ENCODE measurements at regions not wholly inside any gene's neighbourhood (a gene's known extent, or its start where the extent isn't known, plus 50 kb on each side); places are given as distances from the start of the nearest gene placed in this dataset.

- TF ChIP-seq CTCF (IDR thresholded peaks at IDR 0.05), result no peak
- ChIA-PET CTCF (no interaction called here), POLR2A (no interaction called here)
- no peak overlapping the region for H3K4me3 Mint-ChIP-seq
- intact Hi-C loops (cut with micrococcal nuclease), result no loop called here
- DNase-seq, result no peak
- H3K4me1 Mint-ChIP-seq (ENCODE audit: low read depth), result no peaks in the 10 kb centered on the region
- no peaks in the 10 kb centered on the region for H3K27me3 Mint-ChIP-seq
- no peaks in the 10 kb centered on the region for H3K36me3 Mint-ChIP-seq (ENCODE audit: low read depth)
- no peak for ATAC-seq
- no peak overlapping the region for H3K27ac Mint-ChIP-seq
- peaks cover 3% of the 10 kb centered on the region for H3K9me3 Mint-ChIP-seq
Measured at GRCh38 chr3:5523125-5523524, 335.6 kb downstream of the EDEM1 start.

GRCh38 chr3:5531039-5531438 lies 343.5 kb downstream of the EDEM1 start:
- intact Hi-C loops (cut with micrococcal nuclease), result no loop called here
- Mint-ChIP-seq H3K27me3 (peaks cover 2% of the 10 kb centered on the region), H3K4me1 (ENCODE audit: low read depth) (no peaks in the 10 kb centered on the region), H3K9me3 (peaks cover 1% of the 10 kb centered on the region), H3K27ac (no peak overlapping the region), H3K36me3 (ENCODE audit: low read depth) (no peaks in the 10 kb centered on the region), H3K4me3 (no peak overlapping the region)
- ATAC-seq, result no peak
- POLR2A ChIA-PET, result no interaction called here
- no peak for DNase-seq
- CTCF ChIA-PET, result no interaction called here
- no peak for TF ChIP-seq CTCF (IDR thresholded peaks at IDR 0.05)

- Mint-ChIP-seq H3K27me3 (peaks cover 2% of the 10 kb centered on the region), H3K4me1 (ENCODE audit: low read depth) (no peaks in the 10 kb centered on the region), H3K27ac (no peak overlapping the region), H3K36me3 (ENCODE audit: low read depth) (no peaks in the 10 kb centered on the region), H3K4me3 (no peak overlapping the region), H3K9me3 (peaks cover 1% of the 10 kb centered on the region)
- POLR2A ChIA-PET, result no interaction called here
- DNase-seq (no peak), ATAC-seq (no peak)
- TF ChIP-seq CTCF (IDR thresholded peaks at IDR 0.05), result no peak
- intact Hi-C loops (cut with micrococcal nuclease), result no loop called here
- CTCF ChIA-PET, result no interaction called here
Measured at GRCh38 chr3:5531741-5532290, 344.3 kb downstream of the EDEM1 start.

- Mint-ChIP-seq H3K27me3 (no peaks in the 10 kb centered on the region), H3K4me1 (ENCODE audit: low read depth) (no peaks in the 10 kb centered on the region), H3K4me3 (no peak overlapping the region), H3K36me3 (ENCODE audit: low read depth) (no peaks in the 10 kb centered on the region), H3K27ac (no peak overlapping the region), H3K9me3 (peaks cover 15% of the 10 kb centered on the region)
- DNase-seq, result no peak
- CTCF ChIA-PET, result no interaction called here
- no peak for ATAC-seq
- intact Hi-C loops (cut with micrococcal nuclease), result no loop called here
- POLR2A ChIA-PET, result no interaction called here
- TF ChIP-seq CTCF (IDR thresholded peaks at IDR 0.05), result no peak
Measured at GRCh38 chr3:5540532-5540931, 353.0 kb downstream of the EDEM1 start.

- Mint-ChIP-seq H3K27me3 (no peaks in the 10 kb centered on the region), H3K27ac (no peak overlapping the region), H3K4me3 (no peak overlapping the region), H3K9me3 (peaks cover 20% of the 10 kb centered on the region), H3K4me1 (ENCODE audit: low read depth) (no peaks in the 10 kb centered on the region), H3K36me3 (ENCODE audit: low read depth) (no peaks in the 10 kb centered on the region)
- ChIA-PET POLR2A (no interaction called here), CTCF (no interaction called here)
- TF ChIP-seq CTCF (IDR thresholded peaks at IDR 0.05), result no peak
- intact Hi-C loops (cut with micrococcal nuclease), result no loop called here
- no peak for DNase-seq
- no peak for ATAC-seq
Measured at GRCh38 chr3:5542472-5542871, 355.0 kb downstream of the EDEM1 start.
